Heart right ventricle (tissue), 16 donors: ENCODE measurements at regions not wholly inside any gene's neighbourhood (a gene's known extent, or its start where the extent isn't known, plus 50 kb on each side); places are given as distances from the start of the nearest gene placed in this dataset.

Experiments used
- ATAC-seq, 8 donors: fragments of 200-7000 bp; cut with Tn5 transposase; one replicate each; pipeline ENCODE4 v1.9.1; 2020; ENCODE audit warnings: mild to moderate bottlenecking in 8 of 8, moderate library complexity in 8 of 8, moderate number of reproducible peaks in 1 of 8
- DNase-seq, 2 donors: peaks; one replicate each; pipeline ENCODE4 v3.0.0-alpha.2; 2020
- H3K27ac ChIP-seq, 10 donors: fragments of 200-600 bp; sonication (generic) in 2 of 10; one replicate each; pipeline versions ENCODE4 v1.5.0 to v1.8.0; 2020 to 2022; ENCODE audit warnings: mild to moderate bottlenecking in 3 of 10
- H3K27me3 ChIP-seq, 7 donors: fragments of 200-600 bp; one replicate each; pipeline ENCODE4 v1.8.0; 2021 to 2022; ENCODE audit warnings: mild to moderate bottlenecking in 2 of 7
- H3K36me3 ChIP-seq, 9 donors: fragments of 200-600 bp; sonication (generic) in 1 of 9; one replicate each; pipeline versions ENCODE4 v1.5.0 to v1.8.0; 2020 to 2022; ENCODE audit warnings: mild to moderate bottlenecking in 2 of 9
- H3K4me1 ChIP-seq, 9 donors: fragments of 200-600 bp; sonication (generic) in 1 of 9; one replicate each; pipeline versions ENCODE4 v1.5.0 to v1.8.0; 2020 to 2022; ENCODE audit warnings: mild to moderate bottlenecking in 4 of 9
- H3K4me3 ChIP-seq, 10 donors: fragments of 200-600 bp; sonication (generic) in 2 of 10; one replicate each; pipeline versions ENCODE4 v1.5.0 to v1.8.0; 2020 to 2022; ENCODE audit warnings: mild to moderate bottlenecking in 7 of 10, moderate library complexity in 2 of 10
- H3K9me3 ChIP-seq, 11 donors: fragments of 200-600 bp in 10 of 11; sonication (generic) in 2 of 11; one replicate each; pipeline versions ENCODE4 v1.5.0 to v1.8.0; 2013 to 2022; ENCODE audit warnings: mild to moderate bottlenecking in 2 of 11, control low read depth in 1 of 11, moderate library complexity in 1 of 11
- CTCF ChIP-seq, 9 donors: fragments of 200-600 bp; sonication (generic) in 2 of 9; IDR thresholded peaks; one replicate each; pipeline versions ENCODE4 v1.5.0 to v1.8.0; 2021 to 2022; ENCODE audit warnings: antibody characterized with exemption in 9 of 9, mild to moderate bottlenecking in 5 of 9, moderate library complexity in 1 of 9
- WGBS, 2 donors: extraction: QIAGEN DNeasy Blood & Tissue Kit; methylation state at CpG; one replicate each; pipeline ENCODE4 v1.1.7; 2013; ENCODE audit warnings: inconsistent platforms in 1 of 2; 5-methylcytosine and 5-hydroxymethylcytosine counted together
- intact Hi-C, 10 donors: fragments of 100-400 bp; cut with DNase I; formaldehyde crosslinking; loops; one replicate each; pipeline versions ENCODE4 v1.11.1 to v1.14.2; 2022
- donor health status: Arrhythmogenic right ventricular cardiomyopathy.
- donor health status: ischemic (EF 13 %, LVEDD 7.1; RV severe dilation, severe dysfunction).
- donor health status: healthy with polysubstance abuse.
- donor health status: DM: no; HTN: yes; CAD: no.
- donor health status: DM: no; HTN: no; CAD: no.
- donor health status: ischemic (EF 25% LVEDD 6.9; RV normal size, moderate dysfunction).
- donor health status: ischemic (EF 25% LVEDD 5.7; RV mildly dilated, moderate dysfunction).
- donor health status: healthy.
- donor health status: DM: yes; HTN: yes; CAD: no.
- donor health status: Ischemic cardiomyopathy.
- donor health status: ischemic (EF 35%, LVEDD 5.7; RV mildly dilated, moderate dysfunction).
- donor health status: nonischemic (EF 11% LVEDD 7.7; RV severe dilation, severe dysfunction).
- donor health status: DM: yes; HTN: yes; CAD: no.
- donor health status: PGD.
- donor health status: ischemic (EF 29% LVEDD 5.4; RV normal size, mild dysfunction).
- donor health status: nonischemic (EF 23%, LVEDD 6.1; RV moderate dilation, normal function).

GRCh38 chr3:102757950-102758349 lies 323.1 kb downstream of the ZPLD1 start:
- DNase-seq (no peak), ATAC-seq (no peak)
- Histone ChIP-seq H3K4me3 (no peak overlapping the region), H3K27me3 (no peaks in the 10 kb centered on the region), H3K27ac (no peak overlapping the region), H3K36me3 (no peaks in the 10 kb centered on the region), H3K4me1 (no peaks in the 10 kb centered on the region), H3K9me3 (peaks cover 0 to 5% (median 0%) of the 10 kb centered on the region in 11 donors)
- TF ChIP-seq CTCF (IDR thresholded peaks at IDR 0.05) = no peak
- WGBS, 2 donors = 81 to 87% methylated on average over 2 of the region's 2 CpGs
- intact Hi-C loops = no loop called here

GRCh38 chr3:102761766-102762165 lies 327.0 kb downstream of the ZPLD1 start:
- H3K4me1 ChIP-seq = no peaks in the 10 kb centered on the region
- H3K4me3 ChIP-seq = no peak overlapping the region
- intact Hi-C loops = no loop called here
- TF ChIP-seq CTCF (IDR thresholded peaks at IDR 0.05) = no peak
- peaks cover 0 to 5% (median 0%) of the 10 kb centered on the region in 11 donors for H3K9me3 ChIP-seq
- H3K27ac ChIP-seq = no peak overlapping the region
- ATAC-seq (no peak), DNase-seq (no peak)
- WGBS, 2 donors = 60 to 69% methylated on average over 2 of the region's 2 CpGs
- H3K27me3 ChIP-seq = no peaks in the 10 kb centered on the region
- H3K36me3 ChIP-seq = no peaks in the 10 kb centered on the region

- H3K4me1 ChIP-seq = no peaks in the 10 kb centered on the region
- no peak overlapping the region for H3K4me3 ChIP-seq
- DNase-seq (no peak), ATAC-seq (no peak)
- no peaks in the 10 kb centered on the region for H3K27me3 ChIP-seq
- no peak for TF ChIP-seq CTCF (IDR thresholded peaks at IDR 0.05)
- WGBS, 2 donors = 79 to 88% methylated on average over 3 of the region's 3 CpGs
- no peaks in the 10 kb centered on the region for H3K9me3 ChIP-seq
- H3K36me3 ChIP-seq = no peaks in the 10 kb centered on the region
- H3K27ac ChIP-seq = no peak overlapping the region
- intact Hi-C loops = no loop called here
These were observed 356.0 kb downstream of the ZPLD1 start for GRCh38 chr3:102790747-102791325.

GRCh38 chr3:102791641-102792589 lies 357.1 kb downstream of the ZPLD1 start:
- Histone ChIP-seq H3K27ac (no peak overlapping the region), H3K4me3 (no peak overlapping the region), H3K36me3 (no peaks in the 10 kb centered on the region), H3K27me3 (no peaks in the 10 kb centered on the region), H3K4me1 (no peaks in the 10 kb centered on the region), H3K9me3 (no peaks in the 10 kb centered on the region)
- intact Hi-C loops = no loop called here
- no peak for DNase-seq
- WGBS, 2 donors = 62 to 67% methylated on average over 7 of the region's 7 CpGs
- ATAC-seq = no peak
- TF ChIP-seq CTCF (IDR thresholded peaks at IDR 0.05) = no peak
